NCI-H1092 (cell line): ENCODE measurements at regions not wholly inside any gene's neighbourhood (a gene's known extent, or its start where the extent isn't known, plus 50 kb on each side); places are given as distances from the start of the nearest gene placed in this dataset.

ENCODE experiments used
- DNase-seq: peaks from one replicate; lab custom pipeline; 2025; lab: John Stamatoyannopoulos, UW

DNA sequence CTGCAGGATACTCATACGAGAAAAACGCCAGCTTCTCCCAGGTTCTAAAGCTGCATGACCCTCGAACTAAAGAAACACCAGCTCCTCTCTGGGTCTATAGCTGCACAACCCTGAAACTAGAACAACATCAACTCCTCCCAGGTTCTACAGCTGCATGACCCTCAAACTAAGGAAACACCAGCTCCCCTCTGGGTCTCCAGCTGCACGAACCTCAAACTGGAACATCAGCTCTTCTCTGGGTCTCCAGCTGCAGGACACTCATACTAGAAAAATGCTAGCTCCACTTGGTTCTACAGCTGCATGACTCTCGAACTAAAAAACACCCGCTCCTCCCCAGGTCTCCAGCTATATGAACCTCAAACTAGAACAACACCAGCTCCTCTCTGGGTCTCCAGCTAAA is 811.1 kb downstream of the CDH9 start:
- DNase-seq, result no peak

GRCh38 chr5:26205121-26205520 is 833.3 kb downstream of the CDH9 start:
- DNase-seq, result no peak

- no peak for DNase-seq
Observed at GRCh38 chr5:26193626-26194025, 844.8 kb downstream of the CDH9 start.

GRCh38 chr5:26192486-26192885 is 845.9 kb downstream of the CDH9 start:
- DNase-seq, result no peak

GRCh38 chr5:26181582-26181981 is 856.8 kb downstream of the CDH9 start:
- no peak for DNase-seq

GRCh38 chr5:26148569-26149107 is 889.7 kb downstream of the CDH9 start:
- no peak for DNase-seq

- no peak for DNase-seq
Observed at GRCh38 chr5:26143259-26143658, 895.1 kb downstream of the CDH9 start.

DNA sequence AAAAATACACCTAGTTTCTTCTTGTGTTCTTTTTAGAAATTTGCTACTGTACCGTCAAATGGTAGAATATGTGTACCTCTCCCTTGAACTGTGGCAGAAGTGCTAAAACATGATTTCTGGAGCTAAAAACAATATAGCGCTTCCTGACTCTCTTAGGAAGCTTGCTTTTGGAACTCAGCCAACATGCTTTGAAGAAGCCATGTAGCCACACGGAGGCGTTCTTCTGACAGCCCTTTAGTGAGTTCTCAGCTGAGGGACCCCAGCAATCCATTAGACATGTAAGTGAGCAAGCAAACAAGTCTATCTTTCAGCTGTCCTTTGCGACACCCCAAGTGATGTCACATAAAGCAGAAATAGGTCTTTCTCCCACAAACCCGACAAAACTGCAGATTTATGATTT is 917.0 kb downstream of the CDH9 start:
- DNase-seq, result peak; percentile 1

DNA sequence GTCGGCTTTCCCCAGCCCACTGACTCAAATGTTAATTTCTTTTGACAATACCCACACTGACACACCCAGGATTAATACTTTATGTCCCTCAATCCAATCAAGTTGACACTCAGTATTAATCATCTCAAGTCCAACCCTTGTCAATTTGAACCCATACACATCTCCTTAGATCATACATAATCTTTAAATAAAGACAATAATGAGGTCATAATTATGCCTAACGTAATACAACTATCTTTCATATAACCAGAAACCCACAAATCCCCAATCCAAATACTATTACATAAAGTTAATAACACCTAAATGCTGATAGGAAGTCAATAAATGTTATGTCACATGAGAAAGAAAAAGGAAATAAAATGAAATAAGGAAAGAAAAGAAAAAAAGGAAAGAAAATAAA is 934.2 kb downstream of the CDH9 start:
- DNase-seq, result no peak

- DNase-seq, result no peak
Observed at GRCh38 chr5:26060212-26060611, 978.2 kb downstream of the CDH9 start.

DNA sequence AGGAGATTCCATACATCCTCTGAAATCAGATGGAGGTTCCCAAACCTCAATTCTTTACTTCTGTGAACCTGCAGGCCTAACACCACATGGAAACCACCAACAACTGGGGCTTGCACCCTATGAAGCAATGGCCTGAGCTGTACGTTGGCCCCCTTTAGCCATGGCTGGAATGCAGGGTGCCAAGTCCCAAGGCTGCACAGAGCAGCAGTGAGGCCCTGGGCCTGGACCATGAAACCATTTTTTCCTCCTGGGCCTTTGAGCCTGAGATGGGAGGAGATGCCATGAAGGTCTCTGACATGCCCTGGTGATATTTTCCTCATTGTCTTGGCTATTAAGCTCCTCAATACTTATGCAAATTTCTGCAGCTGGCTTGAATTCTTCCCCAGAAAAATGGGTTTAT is 983.8 kb downstream of the CDH9 start:
- DNase-seq, result no peak

DNA sequence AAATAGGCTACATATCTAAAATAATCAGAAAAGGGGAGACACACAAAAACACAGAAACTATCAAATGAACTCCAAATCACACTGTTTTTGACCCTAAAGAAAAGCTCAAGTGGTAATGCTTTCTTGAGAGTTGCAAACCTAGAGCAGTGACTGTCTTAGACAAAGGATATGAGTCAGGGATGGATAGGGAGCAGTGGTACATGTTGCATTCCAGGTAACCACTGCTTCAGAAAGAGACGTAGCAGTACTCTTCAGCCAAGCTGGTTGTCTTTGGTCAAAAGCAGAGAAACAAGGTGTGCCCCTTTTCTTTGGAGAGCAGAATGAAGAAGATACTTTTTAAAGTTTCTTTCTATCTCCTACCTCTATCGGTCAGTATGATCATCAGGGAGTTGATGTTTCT is 1003.6 kb downstream of the CDH9 start:
- DNase-seq, result no peak

DNA sequence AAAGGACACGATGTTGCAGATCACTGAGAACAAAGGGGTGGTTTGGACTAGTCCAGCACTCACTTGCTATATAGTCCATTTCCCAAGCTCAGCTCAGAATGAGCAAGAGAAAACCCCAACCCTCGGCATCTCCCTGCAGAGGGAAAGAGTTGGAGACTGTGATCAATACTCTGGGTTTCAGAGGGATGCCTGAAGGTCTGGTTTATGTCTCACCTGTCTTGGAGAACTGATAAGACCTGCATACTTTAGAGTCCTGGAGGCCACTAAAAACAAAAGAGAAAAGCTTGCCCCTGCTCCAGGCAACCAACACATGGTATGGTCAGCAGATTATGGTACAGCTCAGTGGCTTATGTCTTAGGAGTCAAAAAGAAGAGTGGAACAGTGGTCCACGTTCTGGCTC is 1006.9 kb downstream of the CDH9 start:
- no peak for DNase-seq

DNA sequence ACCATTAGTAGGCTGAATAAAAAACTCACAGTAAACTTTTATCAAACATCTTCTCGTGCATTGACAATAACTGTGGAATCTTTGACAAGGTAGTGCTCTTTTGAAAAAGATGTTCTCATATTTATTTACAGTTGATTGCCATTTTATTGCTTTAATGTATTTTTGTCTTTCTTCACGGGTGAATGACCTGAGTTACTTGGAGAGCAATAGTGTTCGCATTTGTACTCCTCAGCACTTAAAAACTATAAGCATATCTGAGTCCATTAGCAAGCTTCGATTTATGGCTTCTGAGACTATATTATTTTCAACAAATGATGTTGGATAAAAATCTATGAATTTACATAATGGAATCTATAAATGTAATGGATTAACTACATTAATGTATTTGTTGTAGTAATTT is 1012.3 kb downstream of the CDH9 start:
- DNase-seq, result no peak

DNA sequence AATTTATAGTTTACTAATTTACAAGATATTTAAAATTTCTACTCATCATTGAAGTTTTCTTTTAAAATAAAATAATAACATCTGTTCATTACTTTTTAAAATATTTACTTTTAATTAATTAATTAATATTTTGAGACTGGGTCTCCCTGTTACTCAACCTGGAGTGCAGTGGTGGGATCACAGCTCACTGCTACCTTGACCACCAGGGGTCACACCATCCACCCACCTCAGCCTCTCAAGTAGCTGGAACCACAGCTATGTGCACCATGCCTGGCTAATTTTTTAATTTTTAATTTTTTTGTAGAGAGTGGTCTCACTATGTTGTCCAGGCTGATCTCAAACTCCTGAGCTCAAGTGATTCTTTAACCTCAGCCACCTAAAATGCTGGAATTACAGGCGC is 1013.6 kb downstream of the CDH9 start:
- no peak for DNase-seq

- no peak for DNase-seq
Observed at GRCh38 chr5:26023361-26023760, 1015.0 kb downstream of the CDH9 start.

DNA sequence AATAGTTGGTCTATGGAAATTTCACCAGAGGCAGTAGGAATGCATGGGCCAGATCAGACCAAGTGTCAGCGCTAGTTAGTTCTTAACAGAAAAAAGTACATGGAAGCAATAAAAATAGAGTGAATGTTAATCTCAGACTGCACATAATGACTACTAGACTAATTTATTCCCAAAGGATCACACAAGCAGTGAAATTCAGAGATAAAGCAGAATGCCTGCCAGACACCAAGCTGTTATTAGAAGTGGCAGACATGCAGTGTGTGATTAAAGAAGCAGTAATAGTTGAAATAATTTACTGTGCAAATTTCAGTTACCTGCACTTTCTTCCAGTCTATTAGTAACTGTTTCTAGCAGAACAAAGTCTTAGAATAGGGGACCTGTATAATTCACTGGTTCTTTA is 1024.2 kb downstream of the CDH9 start:
- DNase-seq, result no peak

DNA sequence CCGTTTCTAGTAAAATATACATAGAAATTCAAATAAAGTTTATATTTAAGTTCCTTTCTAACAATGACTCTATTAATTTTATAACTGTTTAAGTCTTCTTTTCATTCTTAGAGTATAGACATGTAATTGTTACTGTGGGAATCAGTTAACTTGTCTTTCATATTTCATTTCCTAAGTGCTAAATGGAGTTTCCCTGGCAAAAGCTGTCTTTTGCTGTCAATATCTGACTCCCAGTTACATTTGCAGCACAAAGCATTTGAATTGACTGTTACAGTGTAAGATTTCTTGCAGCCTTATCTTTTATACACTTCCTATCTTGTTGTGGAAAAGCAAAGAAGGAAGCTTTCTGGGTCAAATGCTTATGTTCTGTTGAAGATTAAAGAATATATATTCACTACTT is 1026.3 kb downstream of the CDH9 start:
- no peak for DNase-seq

DNA sequence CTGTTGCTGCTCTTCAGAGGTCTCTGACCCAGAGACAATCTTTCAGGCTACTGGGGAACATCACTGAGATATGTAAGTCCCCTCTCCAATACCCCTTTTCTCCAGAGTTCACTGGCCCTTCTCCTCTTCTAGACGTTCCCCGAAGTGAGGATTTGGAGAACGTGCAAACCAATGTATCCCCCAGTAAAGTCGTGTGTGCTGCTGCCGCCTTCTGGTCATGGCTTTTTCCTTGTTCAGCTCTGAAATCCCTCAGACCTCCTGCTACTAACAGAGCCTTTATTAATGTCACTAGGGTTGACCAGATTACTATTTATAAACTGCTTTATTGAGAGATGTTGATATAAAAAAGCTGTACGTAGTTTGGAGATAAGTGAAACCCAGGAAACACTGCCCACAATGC is 1028.6 kb downstream of the CDH9 start:
- no peak for DNase-seq

DNA sequence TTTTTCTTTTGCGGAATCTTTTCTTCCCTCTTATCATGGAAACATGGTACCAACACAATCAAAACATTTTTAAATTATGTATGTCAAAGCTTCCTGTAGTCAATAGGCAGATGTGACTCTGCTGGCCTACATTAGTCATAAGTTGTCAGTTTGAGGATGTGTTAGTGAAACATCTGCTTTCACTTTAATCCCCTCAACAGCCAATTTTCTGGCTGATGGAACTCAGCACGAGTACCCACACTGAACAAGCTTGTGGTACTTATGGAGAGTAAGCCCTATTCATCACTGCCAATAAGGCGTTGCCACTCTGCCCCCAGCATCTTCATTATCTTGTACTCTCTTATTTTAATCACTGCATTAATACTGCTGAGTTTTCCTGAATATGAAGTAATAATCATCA is 1034.4 kb downstream of the CDH9 start:
- no peak for DNase-seq

GRCh38 chr5:25995209-25995608 is 1043.2 kb downstream of the CDH9 start:
- DNase-seq, result no peak

- DNase-seq, result no peak
Observed at GRCh38 chr5:25993701-25994100, 1044.7 kb downstream of the CDH9 start.

- DNase-seq, result no peak
Observed at GRCh38 chr5:25991639-25992038, 1046.7 kb downstream of the CDH9 start.

GRCh38 chr5:25990771-25991170 is 1047.6 kb downstream of the CDH9 start:
- DNase-seq, result no peak

DNA sequence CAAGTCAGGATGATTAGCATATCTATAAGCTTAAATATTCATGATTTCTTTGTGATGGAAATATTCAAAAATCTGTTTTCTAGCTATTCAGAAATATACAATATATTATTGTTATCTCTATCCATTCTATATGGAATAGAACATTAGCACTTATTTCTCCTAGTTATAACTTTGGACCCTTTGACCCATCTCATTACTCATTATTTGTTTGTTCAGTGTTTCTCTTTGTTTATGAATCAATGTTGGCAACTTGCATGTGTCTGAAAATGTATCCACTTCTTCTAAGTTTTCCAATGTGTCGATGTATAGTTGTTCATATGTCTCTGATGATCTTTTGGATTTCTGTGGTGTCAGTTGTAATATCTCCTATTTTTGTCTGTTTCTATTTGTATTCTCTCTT is 1059.3 kb downstream of the CDH9 start:
- DNase-seq, result no peak
